ENCODE measurements at regions not wholly inside any gene's neighbourhood (a gene's known extent, or its start where the extent isn't known, plus 50 kb on each side); places are given as distances from the start of the nearest gene placed in this dataset.

DNA sequence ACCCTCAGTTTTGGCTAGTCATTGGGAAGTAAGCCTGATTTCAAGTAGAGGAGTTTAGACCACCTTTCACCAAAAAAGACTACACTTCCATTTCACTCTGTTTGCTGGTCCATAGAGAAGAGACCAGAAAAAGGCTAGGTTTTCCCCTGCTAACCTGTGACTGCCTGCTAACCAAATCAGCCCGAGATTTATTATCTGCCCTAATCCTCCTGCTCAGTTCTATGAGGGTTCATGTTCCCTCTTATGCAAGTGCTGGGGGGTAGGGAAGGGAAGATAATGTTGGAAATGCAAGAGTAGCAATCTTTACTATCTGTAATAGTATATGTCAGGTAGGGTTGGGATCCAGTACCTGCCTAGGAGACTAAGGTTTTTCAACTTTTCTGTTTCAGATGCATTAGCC is 51.6 kb upstream of the CCNG1 start (continued):
- TF ChIP-seq, protein P1, sequence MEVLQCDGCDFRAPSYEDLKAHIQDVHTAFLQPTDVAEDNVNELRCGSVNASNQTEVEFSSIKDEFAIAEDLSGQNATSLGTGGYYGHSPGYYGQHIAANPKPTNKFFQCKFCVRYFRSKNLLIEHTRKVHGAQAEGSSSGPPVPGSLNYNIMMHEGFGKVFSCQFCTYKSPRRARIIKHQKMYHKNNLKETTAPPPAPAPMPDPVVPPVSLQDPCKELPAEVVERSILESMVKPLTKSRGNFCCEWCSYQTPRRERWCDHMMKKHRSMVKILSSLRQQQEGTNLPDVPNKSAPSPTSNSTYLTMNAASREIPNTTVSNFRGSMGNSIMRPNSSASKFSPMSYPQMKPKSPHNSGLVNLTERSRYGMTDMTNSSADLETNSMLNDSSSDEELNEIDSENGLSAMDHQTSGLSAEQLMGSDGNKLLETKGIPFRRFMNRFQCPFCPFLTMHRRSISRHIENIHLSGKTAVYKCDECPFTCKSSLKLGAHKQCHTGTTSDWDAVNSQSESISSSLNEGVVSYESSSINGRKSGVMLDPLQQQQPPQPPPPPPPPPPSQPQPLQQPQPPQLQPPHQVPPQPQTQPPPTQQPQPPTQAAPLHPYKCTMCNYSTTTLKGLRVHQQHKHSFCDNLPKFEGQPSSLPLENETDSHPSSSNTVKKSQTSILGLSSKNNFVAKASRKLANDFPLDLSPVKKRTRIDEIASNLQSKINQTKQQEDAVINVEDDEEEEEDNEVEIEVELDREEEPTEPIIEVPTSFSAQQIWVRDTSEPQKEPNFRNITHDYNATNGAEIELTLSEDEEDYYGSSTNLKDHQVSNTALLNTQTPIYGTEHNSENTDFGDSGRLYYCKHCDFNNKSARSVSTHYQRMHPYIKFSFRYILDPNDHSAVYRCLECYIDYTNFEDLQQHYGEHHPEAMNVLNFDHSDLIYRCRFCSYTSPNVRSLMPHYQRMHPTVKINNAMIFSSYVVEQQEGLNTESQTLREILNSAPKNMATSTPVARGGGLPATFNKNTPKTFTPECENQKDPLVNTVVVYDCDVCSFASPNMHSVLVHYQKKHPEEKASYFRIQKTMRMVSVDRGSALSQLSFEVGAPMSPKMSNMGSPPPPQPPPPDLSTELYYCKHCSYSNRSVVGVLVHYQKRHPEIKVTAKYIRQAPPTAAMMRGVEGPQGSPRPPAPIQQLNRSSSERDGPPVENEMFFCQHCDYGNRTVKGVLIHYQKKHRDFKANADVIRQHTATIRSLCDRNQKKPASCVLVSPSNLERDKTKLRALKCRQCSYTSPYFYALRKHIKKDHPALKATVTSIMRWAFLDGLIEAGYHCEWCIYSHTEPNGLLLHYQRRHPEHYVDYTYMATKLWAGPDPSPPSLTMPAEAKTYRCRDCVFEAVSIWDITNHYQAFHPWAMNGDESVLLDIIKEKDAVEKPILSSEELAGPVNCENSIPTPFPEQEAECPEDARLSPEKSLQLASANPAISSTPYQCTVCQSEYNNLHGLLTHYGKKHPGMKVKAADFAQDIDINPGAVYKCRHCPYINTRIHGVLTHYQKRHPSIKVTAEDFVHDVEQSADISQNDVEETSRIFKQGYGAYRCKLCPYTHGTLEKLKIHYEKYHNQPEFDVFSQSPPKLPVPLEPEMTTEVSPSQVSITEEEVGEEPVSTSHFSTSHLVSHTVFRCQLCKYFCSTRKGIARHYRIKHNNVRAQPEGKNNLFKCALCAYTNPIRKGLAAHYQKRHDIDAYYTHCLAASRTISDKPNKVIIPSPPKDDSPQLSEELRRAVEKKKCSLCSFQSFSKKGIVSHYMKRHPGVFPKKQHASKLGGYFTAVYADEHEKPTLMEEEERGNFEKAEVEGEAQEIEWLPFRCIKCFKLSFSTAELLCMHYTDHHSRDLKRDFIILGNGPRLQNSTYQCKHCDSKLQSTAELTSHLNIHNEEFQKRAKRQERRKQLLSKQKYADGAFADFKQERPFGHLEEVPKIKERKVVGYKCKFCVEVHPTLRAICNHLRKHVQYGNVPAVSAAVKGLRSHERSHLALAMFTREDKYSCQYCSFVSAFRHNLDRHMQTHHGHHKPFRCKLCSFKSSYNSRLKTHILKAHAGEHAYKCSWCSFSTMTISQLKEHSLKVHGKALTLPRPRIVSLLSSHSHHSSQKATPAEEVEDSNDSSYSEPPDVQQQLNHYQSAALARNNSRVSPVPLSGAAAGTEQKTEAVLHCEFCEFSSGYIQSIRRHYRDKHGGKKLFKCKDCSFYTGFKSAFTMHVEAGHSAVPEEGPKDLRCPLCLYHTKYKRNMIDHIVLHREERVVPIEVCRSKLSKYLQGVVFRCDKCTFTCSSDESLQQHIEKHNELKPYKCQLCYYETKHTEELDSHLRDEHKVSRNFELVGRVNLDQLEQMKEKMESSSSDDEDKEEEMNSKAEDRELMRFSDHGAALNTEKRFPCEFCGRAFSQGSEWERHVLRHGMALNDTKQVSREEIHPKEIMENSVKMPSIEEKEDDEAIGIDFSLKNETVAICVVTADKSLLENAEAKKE (CRISPR knock-in tag; IDR thresholded peaks at IDR 0.05) = no peak
- TF ChIP-seq ZNF331 (CRISPR knock-in tag; IDR thresholded peaks at IDR 0.05; ENCODE audit: low read depth) (no peak), ZNF114 (CRISPR knock-in tag; IDR thresholded peaks at IDR 0.05) (no peak), EZH2 (IDR thresholded peaks at IDR 0.05; ENCODE audit: low read depth, unreplicated experiment) (no peak), CREB1 (CRISPR knock-in tag; IDR thresholded peaks at IDR 0.05; ENCODE audit: low read depth) (no peak)
- TF ChIP-seq, protein P2, sequence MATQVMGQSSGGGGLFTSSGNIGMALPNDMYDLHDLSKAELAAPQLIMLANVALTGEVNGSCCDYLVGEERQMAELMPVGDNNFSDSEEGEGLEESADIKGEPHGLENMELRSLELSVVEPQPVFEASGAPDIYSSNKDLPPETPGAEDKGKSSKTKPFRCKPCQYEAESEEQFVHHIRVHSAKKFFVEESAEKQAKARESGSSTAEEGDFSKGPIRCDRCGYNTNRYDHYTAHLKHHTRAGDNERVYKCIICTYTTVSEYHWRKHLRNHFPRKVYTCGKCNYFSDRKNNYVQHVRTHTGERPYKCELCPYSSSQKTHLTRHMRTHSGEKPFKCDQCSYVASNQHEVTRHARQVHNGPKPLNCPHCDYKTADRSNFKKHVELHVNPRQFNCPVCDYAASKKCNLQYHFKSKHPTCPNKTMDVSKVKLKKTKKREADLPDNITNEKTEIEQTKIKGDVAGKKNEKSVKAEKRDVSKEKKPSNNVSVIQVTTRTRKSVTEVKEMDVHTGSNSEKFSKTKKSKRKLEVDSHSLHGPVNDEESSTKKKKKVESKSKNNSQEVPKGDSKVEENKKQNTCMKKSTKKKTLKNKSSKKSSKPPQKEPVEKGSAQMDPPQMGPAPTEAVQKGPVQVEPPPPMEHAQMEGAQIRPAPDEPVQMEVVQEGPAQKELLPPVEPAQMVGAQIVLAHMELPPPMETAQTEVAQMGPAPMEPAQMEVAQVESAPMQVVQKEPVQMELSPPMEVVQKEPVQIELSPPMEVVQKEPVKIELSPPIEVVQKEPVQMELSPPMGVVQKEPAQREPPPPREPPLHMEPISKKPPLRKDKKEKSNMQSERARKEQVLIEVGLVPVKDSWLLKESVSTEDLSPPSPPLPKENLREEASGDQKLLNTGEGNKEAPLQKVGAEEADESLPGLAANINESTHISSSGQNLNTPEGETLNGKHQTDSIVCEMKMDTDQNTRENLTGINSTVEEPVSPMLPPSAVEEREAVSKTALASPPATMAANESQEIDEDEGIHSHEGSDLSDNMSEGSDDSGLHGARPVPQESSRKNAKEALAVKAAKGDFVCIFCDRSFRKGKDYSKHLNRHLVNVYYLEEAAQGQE (IDR thresholded peaks at IDR 0.05; ENCODE audit: unreplicated experiment) = no peak

GRCh38 chr5:163386352-163386751 is 51.0 kb upstream of the CCNG1 start:
- peaks cover 4% of the 10 kb centered on the region for H3K9me2 ChIP-seq (ENCODE audit: insufficient read depth)
- H3K36me3 Mint-ChIP-seq (ENCODE audit: low read depth) = peaks cover 7% of the 10 kb centered on the region; the same call in 1 of the 3 replicates
- H3K27me3 ChIP-seq (ENCODE audit: insufficient read depth) = no peaks in the 10 kb centered on the region

More at GRCh38 chr5:163386352-163386751, 51.0 kb upstream of the CCNG1 start:
- Mint-ChIP-seq H3K27me3 (ENCODE audit: insufficient read depth, low read depth, poor library complexity) (no peaks in the 10 kb centered on the region), H3K9me3 (peaks cover 6% of the 10 kb centered on the region; the same call in 2 of the 3 replicates), H3K4me3 (no peak overlapping the region), H3K4me1 (0 out of 3 replicates have a peak, but pooled peaks cover 3% of the 10 kb centered on the region), H3K27ac (no peak overlapping the region)
- Histone ChIP-seq H4K20me1 (replicated peaks; ENCODE audit: insufficient read depth) (no peaks in the 10 kb centered on the region), H3K27ac (ENCODE audit: low read depth) (no peak overlapping the region), H3F3A (replicated peaks; ENCODE audit: low read depth) (no peaks in the 10 kb centered on the region), H2AFZ (no peak overlapping the region), H3K4me1 (ENCODE audit: insufficient read depth) (no peaks in the 10 kb centered on the region), H3K4me3 (no peak overlapping the region), H3K79me2 (replicated peaks; ENCODE audit: insufficient read depth) (no peaks in the 10 kb centered on the region), H3K36me3 (ENCODE audit: insufficient read depth) (no peaks in the 10 kb centered on the region), H3K4me2 (no peak overlapping the region)
- DNase-seq (ENCODE audit: low spot score) (no peak), ATAC-seq (no peak)
- TF ChIP-seq, protein P2 (IDR thresholded peaks at IDR 0.05; ENCODE audit: unreplicated experiment) = no peak
- no peak for TF ChIP-seq POLR2AphosphoS5 (IDR thresholded peaks at IDR 0.05; ENCODE audit: low read depth)

All from GM23338 (cell line).